Activated naive CD4-positive, alpha-beta T cell treated with anti-CD3 and anti-CD28 coated beads for 36 hours (primary cell): ENCODE measurements at regions not wholly inside any gene's neighbourhood (a gene's known extent, or its start where the extent isn't known, plus 50 kb on each side); places are given as distances from the start of the nearest gene placed in this dataset.

Source experiments
- CTCF ChIA-PET: fragments of 350-600 bp; sonication (Branson Sonifier 250); formaldehyde crosslinking; loops from one replicate; lab custom pipeline; 2021; ENCODE audit warnings: antibody characterized with exemption; lab: Charles Lee
- DNase-seq: peaks from one replicate; pipeline ENCODE4 v3.0.0-alpha.2; 2020
- H3K27ac Mint-ChIP-seq: one replicate; pipeline ENCODE4 v1.8.0; 2021; ENCODE audit warnings: mild to moderate bottlenecking, mixed read lengths
- H3K27me3 Mint-ChIP-seq: one replicate; pipeline ENCODE4 v1.8.0; 2021; ENCODE audit warnings: low read depth, mixed read lengths
- H3K36me3 Mint-ChIP-seq: one replicate; pipeline ENCODE4 v1.8.0; 2021; ENCODE audit warnings: low read depth, mixed read lengths
- H3K4me1 Mint-ChIP-seq: one replicate; pipeline ENCODE4 v1.8.0; 2021; ENCODE audit warnings: low read depth, mixed read lengths
- H3K4me3 Mint-ChIP-seq: one replicate; pipeline ENCODE4 v1.8.0; 2021; ENCODE audit warnings: mild to moderate bottlenecking, moderate library complexity, mixed read lengths
- H3K9me3 Mint-ChIP-seq: one replicate; pipeline ENCODE4 v1.8.0; 2021; ENCODE audit warnings: mixed read lengths
- intact Hi-C: fragments of 100-400 bp; cut with micrococcal nuclease; formaldehyde crosslinking; loops from one replicate; pipeline ENCODE4 v1.15.1; 2023

DNA sequence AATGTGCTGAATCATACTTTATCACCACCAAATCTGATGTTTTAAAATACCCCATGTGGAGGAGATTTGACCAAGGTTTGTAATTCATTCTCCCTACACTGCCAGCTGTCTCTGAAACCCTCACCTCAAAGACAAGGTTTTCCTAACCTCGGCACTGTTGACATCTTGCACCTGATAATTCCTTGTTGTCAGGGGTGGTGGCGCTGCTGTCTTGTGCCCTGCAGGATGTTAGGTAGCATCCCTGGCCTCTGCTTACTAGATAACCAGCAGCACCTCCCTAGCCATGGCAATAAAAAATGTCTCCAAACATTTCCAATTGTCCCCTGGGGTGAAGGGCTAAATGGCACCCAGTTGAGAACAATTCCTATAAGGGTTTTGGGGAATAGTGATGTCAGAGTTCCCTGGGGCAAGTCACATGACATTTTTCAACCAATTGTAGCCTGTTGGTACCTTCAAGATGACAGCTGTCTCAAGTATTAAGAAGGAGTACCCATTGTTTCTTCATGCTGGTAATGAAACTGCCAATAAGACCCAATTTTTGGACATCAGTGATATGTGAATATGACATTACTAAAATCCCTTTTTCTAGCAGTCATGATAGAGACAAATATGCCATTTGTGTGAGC lies 160.6 kb upstream of the PLCXD3 start:
- Mint-ChIP-seq H3K27me3 (peaks cover 7% of the 10 kb centered on the region), H3K4me1 (no peaks in the 10 kb centered on the region), H3K9me3 (peaks cover 2% of the 10 kb centered on the region), H3K4me3 (no peak overlapping the region), H3K36me3 (no peaks in the 10 kb centered on the region), H3K27ac (no peak overlapping the region)
- intact Hi-C loops: no loop called here
- CTCF ChIA-PET: no interaction called here
- DNase-seq: no peak

DNA sequence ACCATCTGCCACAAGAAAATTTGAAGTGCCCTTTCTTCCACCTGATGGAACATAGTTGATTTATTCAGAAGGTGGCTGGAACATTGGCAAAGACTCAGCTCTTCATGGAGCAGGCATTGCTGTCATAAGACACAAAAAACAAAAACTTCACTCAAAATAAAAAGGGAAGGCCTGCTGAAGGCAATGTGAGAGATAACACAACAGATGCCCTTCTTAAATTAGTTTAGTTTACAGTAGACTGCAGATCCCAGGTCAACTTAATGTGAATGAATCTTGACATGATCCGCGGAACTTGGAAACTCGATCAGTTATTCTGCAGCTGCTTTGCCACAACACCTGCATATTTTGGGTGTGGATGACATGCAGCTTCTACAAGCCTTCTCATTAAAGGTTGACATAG lies 159.8 kb upstream of the PLCXD3 start:
- DNase-seq: no peak
- Mint-ChIP-seq H3K4me1 (no peaks in the 10 kb centered on the region), H3K27ac (no peak overlapping the region), H3K9me3 (peaks cover 2% of the 10 kb centered on the region), H3K36me3 (no peaks in the 10 kb centered on the region), H3K27me3 (peaks cover 6% of the 10 kb centered on the region), H3K4me3 (no peak overlapping the region)
- intact Hi-C loops: no loop called here
- CTCF ChIA-PET: no interaction called here

DNA sequence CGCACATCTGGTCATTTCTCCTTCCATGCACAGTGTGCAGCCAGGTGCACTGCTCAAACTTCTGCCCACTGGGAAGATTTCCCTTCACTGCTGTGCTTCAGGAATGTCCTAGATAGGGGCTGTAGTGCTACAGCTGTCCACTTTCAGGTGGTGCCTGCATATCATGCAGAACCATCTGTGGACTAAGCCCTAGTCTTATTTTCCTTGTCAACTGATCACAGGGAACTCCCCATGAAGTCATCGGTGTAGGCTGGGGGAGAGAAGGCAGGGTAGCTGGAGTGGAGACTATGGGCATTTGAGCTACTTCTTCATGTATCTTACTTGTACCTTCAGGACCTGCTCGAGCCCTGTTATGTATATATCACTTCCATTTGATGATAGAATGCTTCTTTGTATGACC lies 150.9 kb upstream of the PLCXD3 start:
- no peaks in the 10 kb centered on the region for H3K36me3 Mint-ChIP-seq
- intact Hi-C loops: no loop called here
- no peaks in the 10 kb centered on the region for H3K9me3 Mint-ChIP-seq
- CTCF ChIA-PET: no interaction called here
- no peak overlapping the region for H3K4me3 Mint-ChIP-seq
- no peaks in the 10 kb centered on the region for H3K27me3 Mint-ChIP-seq
- H3K27ac Mint-ChIP-seq: no peak overlapping the region
- DNase-seq: no peak
- no peaks in the 10 kb centered on the region for H3K4me1 Mint-ChIP-seq

DNA sequence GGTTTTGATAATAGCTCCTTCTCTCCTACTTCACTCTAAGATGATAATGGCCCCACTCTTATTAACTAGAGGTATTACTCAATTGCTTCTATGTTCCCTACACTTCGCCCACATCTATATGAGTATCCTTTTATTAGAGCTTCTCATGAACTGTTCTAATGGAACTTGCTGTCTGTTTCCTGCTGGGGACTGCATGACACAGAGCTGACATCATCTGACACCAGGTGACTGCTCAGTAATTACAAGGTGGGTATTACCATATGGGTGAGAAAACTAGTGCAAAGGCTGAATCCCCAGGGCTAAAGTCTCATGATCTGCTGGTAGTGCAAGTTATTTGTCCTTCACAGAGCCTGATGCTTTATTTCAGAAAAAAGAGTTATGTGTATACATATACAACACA lies 146.2 kb upstream of the PLCXD3 start:
- DNase-seq: no peak
- Mint-ChIP-seq H3K4me1 (no peaks in the 10 kb centered on the region), H3K9me3 (peaks cover 6% of the 10 kb centered on the region), H3K36me3 (no peaks in the 10 kb centered on the region), H3K27ac (no peak overlapping the region), H3K4me3 (no peak overlapping the region), H3K27me3 (no peaks in the 10 kb centered on the region)
- CTCF ChIA-PET: no interaction called here
- intact Hi-C loops: no loop called here

DNA sequence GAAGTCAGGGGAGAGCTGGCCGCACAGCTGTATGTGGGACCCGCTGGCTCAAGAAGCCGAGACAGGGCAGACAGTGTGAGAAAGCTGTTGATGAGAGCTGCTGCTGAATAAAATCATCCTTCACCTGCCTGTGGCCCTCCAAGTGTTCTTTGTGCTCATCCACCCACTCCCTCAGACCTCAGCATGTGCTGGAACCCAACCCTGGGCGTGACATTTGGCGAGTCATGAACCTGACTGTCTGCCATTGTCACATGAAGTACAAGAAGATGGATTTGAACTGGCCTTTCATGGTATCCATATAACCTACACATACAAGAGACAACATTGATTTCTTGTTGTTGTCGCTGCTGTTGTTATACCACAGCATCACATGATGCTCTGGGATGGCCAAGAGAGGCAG lies 139.7 kb upstream of the PLCXD3 start:
- no peak for DNase-seq
- Mint-ChIP-seq H3K9me3 (peaks cover 6% of the 10 kb centered on the region), H3K36me3 (no peaks in the 10 kb centered on the region), H3K4me3 (no peak overlapping the region), H3K27ac (no peak overlapping the region), H3K27me3 (no peaks in the 10 kb centered on the region), H3K4me1 (no peaks in the 10 kb centered on the region)
- CTCF ChIA-PET: no interaction called here
- intact Hi-C loops: no loop called here

DNA sequence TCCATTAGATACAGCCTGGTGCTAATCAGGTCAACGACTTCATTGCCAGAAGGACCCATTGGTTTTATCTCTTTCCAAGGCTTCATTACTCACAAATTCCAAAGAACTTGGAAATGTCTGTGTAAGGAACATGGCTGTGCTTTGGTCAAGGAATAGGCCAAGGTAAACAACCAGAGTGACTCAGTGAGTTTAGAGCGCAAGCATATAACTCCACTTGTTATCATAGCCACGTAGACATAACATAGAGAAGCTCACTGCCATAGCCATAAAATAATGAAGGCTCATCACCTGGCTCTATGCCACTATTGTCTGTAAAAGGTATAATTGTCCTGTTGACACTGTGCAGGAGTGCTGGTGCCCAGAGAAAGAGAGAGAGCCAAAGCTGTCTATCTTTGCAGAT lies 139.3 kb upstream of the PLCXD3 start:
- no peak overlapping the region for H3K4me3 Mint-ChIP-seq
- CTCF ChIA-PET: no interaction called here
- peaks cover 4% of the 10 kb centered on the region for H3K9me3 Mint-ChIP-seq
- no peaks in the 10 kb centered on the region for H3K27me3 Mint-ChIP-seq
- H3K27ac Mint-ChIP-seq: no peak overlapping the region
- no peaks in the 10 kb centered on the region for H3K36me3 Mint-ChIP-seq
- intact Hi-C loops: no loop called here
- H3K4me1 Mint-ChIP-seq: no peaks in the 10 kb centered on the region
- DNase-seq: no peak

DNA sequence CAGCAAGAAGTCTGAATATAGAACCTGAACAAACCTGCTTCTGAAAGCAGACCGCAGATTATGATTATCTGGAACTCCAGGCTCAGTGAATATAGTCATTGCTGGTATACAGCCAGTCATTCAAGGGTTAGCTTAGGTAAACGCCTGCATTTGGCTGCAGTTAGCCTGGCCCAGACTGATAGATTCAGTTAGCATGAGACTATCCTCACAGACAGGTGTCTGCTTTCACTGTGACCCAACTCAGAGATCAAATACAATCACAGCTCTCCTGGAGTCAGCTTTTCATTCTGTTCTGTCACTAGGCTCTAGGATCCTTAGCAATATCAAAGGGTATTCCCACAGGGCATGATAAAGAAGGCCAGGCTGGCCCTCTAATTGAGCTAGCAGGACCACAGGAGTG lies 138.6 kb upstream of the PLCXD3 start:
- Mint-ChIP-seq H3K36me3 (no peaks in the 10 kb centered on the region), H3K9me3 (no peaks in the 10 kb centered on the region), H3K4me1 (no peaks in the 10 kb centered on the region), H3K27me3 (no peaks in the 10 kb centered on the region), H3K27ac (no peak overlapping the region), H3K4me3 (no peak overlapping the region)
- CTCF ChIA-PET: no interaction called here
- intact Hi-C loops: no loop called here
- no peak for DNase-seq

DNA sequence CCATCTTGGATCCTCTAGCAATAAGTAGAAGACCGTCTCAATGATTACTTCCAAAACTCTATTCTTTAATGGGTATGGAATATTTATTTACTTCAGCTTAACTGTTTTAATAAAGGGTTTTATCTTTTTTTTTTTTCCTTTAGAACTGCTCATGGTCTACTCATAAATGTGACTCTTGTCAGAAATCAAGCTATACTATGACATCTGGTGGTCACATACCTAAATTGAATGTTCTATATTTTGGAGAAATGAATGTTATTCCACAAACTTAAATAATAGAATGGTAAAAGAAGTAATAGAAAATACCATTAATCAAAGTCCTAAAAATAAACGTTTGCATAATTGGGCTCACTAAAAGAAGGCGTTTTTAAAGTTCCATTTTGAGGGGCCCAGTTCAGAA lies 131.2 kb upstream of the PLCXD3 start:
- H3K27me3 Mint-ChIP-seq: peaks cover 4% of the 10 kb centered on the region
- H3K36me3 Mint-ChIP-seq: no peaks in the 10 kb centered on the region
- no peaks in the 10 kb centered on the region for H3K4me1 Mint-ChIP-seq
- CTCF ChIA-PET: interaction anchor here (0.6 to 0.9 kb wide), 5 partner anchors 13 to 737 kb away, joined by 3 to 4 read pairs (median 3); no protein-coding TSS in a partner anchor
- no peak for DNase-seq
- no peaks in the 10 kb centered on the region for H3K9me3 Mint-ChIP-seq
- intact Hi-C loops: no loop called here
- H3K4me3 Mint-ChIP-seq: no peak overlapping the region
- no peak overlapping the region for H3K27ac Mint-ChIP-seq

DNA sequence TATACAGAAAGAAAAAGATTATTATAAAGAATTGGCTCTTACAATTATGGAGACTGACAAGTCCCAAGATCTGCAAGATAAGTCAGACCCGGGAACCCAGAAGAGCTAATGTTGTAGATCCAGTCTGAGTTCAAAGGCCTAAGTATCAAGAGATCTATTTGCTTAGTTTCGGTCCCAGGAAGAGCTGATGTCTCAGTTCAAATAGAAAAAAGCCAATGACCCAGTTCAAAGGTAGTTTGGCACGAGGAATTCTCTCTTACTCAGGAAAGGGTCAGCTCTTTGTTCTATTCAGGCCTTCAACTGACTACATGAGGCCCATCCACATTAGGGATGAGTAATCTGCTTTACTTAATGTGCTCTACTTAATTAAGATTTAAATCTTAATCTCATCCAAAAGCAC lies 128.3 kb upstream of the PLCXD3 start:
- H3K9me3 Mint-ChIP-seq: no peaks in the 10 kb centered on the region
- no peak for DNase-seq
- H3K27me3 Mint-ChIP-seq: peaks cover 4% of the 10 kb centered on the region
- H3K36me3 Mint-ChIP-seq: no peaks in the 10 kb centered on the region
- no peak overlapping the region for H3K4me3 Mint-ChIP-seq
- no peak overlapping the region for H3K27ac Mint-ChIP-seq
- H3K4me1 Mint-ChIP-seq: no peaks in the 10 kb centered on the region
- intact Hi-C loops: no loop called here
- CTCF ChIA-PET: interaction anchor here (1.0 kb wide), 1 partner anchor 21 kb away, joined by 3 read pairs; no protein-coding TSS in a partner anchor

DNA sequence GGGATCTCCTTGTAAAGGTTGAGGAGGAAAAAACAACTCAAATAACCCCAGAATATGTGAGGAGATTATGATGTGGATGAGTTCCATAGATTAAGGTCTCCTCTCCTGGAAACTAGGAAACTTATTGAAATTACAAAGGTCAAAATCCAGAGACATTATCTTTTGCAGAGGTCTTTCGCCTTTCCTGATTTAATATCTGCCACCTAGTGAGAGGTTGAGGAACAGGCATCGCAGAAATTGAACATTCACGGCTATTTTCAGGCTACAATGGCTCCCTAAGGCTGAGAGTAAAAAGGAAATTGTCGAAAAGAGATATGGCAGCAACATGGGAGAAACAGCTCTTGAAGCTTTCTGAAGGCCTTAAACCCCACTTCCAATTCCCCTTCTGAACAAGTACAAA lies 127.5 kb upstream of the PLCXD3 start:
- Mint-ChIP-seq H3K36me3 (no peaks in the 10 kb centered on the region), H3K27me3 (peaks cover 4% of the 10 kb centered on the region), H3K9me3 (no peaks in the 10 kb centered on the region), H3K4me3 (no peak overlapping the region), H3K27ac (no peak overlapping the region), H3K4me1 (no peaks in the 10 kb centered on the region)
- intact Hi-C loops: no loop called here
- CTCF ChIA-PET: no interaction called here
- DNase-seq: no peak

DNA sequence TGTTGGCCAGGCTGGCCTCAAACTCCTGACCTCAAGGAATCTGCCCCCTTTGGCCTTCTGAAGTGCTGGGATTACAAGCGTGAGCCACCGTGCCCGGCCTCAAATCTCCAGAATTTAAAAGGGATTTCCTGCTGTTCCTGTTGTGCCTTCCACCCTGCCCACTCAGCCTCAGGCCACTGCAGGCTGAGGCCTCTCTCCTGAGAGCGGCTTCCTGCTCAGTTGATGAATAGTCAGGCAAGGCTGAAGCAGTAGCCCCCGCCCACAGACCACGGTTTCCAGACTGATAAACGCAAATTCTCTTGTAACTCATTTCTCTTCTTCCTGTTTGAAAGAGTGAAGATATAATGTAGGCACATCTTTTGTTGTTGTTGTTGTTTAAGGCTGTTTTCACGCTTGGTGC lies 127.0 kb upstream of the PLCXD3 start:
- Mint-ChIP-seq H3K4me1 (no peaks in the 10 kb centered on the region), H3K27ac (no peak overlapping the region), H3K9me3 (no peaks in the 10 kb centered on the region), H3K4me3 (no peak overlapping the region), H3K36me3 (no peaks in the 10 kb centered on the region), H3K27me3 (peaks cover 4% of the 10 kb centered on the region)
- no peak for DNase-seq
- CTCF ChIA-PET: no interaction called here
- intact Hi-C loops: no loop called here

DNA sequence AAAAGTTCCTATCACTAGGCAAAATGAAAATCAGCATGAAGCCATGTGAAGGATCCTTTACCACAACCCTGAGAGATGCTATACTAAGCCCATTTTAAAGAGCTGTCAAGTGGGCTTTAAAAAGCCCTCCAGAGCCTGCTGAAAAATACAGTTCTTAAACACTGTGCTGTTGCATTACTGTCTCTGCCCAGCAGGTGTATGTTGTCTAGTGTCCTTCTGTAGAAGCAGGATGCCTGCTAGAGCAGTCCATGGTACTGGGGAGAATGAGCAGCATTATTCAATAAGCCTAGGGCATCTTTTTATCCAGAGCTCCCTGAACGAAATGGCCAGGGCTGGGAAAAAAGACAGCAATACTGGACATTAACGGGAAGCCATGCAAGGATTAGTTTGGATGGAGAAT lies 126.2 kb upstream of the PLCXD3 start:
- Mint-ChIP-seq H3K27ac (no peak overlapping the region), H3K36me3 (no peaks in the 10 kb centered on the region), H3K9me3 (no peaks in the 10 kb centered on the region), H3K27me3 (peaks cover 4% of the 10 kb centered on the region), H3K4me3 (no peak overlapping the region), H3K4me1 (no peaks in the 10 kb centered on the region)
- intact Hi-C loops: no loop called here
- DNase-seq: no peak
- CTCF ChIA-PET: interaction anchor here (1.0 kb wide), 1 partner anchor 26 kb away, joined by 4 read pairs; no protein-coding TSS in a partner anchor

DNA sequence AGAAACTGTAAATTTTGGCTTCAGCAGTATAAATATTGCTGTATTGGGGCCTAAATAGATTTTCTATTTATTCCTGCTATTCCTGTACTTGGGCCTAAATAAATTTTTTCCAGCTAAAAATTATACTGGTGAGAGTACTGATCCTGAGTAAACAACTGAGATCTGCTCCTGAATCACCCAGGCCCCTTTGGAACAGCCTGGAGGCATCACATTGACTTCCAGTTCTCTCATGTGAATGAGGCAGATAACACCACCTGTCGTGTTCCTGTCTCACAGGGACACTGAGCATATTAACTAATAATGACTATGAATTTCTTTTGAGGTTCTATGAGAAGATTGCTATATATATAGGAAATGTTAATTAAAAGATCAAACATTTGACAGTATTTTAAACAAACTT lies 119.5 kb upstream of the PLCXD3 start:
- Mint-ChIP-seq H3K27me3 (no peaks in the 10 kb centered on the region), H3K4me3 (no peak overlapping the region), H3K4me1 (no peaks in the 10 kb centered on the region), H3K9me3 (no peaks in the 10 kb centered on the region), H3K36me3 (no peaks in the 10 kb centered on the region), H3K27ac (no peak overlapping the region)
- intact Hi-C loops: no loop called here
- CTCF ChIA-PET: no interaction called here
- no peak for DNase-seq
